Osteoblast (primary cell): ENCODE measurements at regions not wholly inside any gene's neighbourhood (a gene's known extent, or its start where the extent isn't known, plus 50 kb on each side); places are given as distances from the start of the nearest gene placed in this dataset.
A peak's percentile ranks its signal among the peaks of the same experiment; 100 is the strongest.
"Not testable (repeated sequence)": the region's sequence is repeated elsewhere in the genome, so short reads cannot be mapped to it uniquely, and the experiment has no call there.

Experiments used
- DNase-seq: peaks from one replicate; pipeline ENCODE4 v3.0.0; 2011; ENCODE audit warnings: low spot score, mixed read lengths; ENCODE audit not compliant: insufficient read length; ENCODE audit errors: missing footprints
- H2AFZ ChIP-seq: 2 replicates; pipeline ENCODE4 v1.6.0; 2011; ENCODE audit warnings: mild to moderate bottlenecking, low read length
- H3K27ac ChIP-seq: 2 replicates; pipeline ENCODE4 v1.5.1; 2011; ENCODE audit warnings: mild to moderate bottlenecking, low read depth, low read length, moderate library complexity
- H3K27me3 ChIP-seq: 2 replicates; pipeline ENCODE4 v1.6.0; 2012; ENCODE audit warnings: mild to moderate bottlenecking, control low read depth, inconsistent platforms, low read length, moderate library complexity; ENCODE audit not compliant: insufficient read depth
- H3K36me3 ChIP-seq: 2 replicates; pipeline ENCODE4 v1.5.1; 2011; ENCODE audit warnings: mild to moderate bottlenecking, low read length, control low read depth, moderate library complexity; ENCODE audit not compliant: insufficient read depth
- H3K4me1 ChIP-seq: 2 replicates; pipeline ENCODE4 v1.5.1; 2011; ENCODE audit warnings: mild to moderate bottlenecking, low read length, control low read depth, moderate library complexity; ENCODE audit not compliant: insufficient read depth
- H3K4me2 ChIP-seq: 2 replicates; pipeline ENCODE4 v1.6.0; 2011; ENCODE audit warnings: mild to moderate bottlenecking, low read length; ENCODE audit not compliant: insufficient read depth
- H3K4me3 ChIP-seq: fragments of 200-600 bp; sonication (generic); 3 replicates; pipeline ENCODE4 v1.5.1; 2012; ENCODE audit warnings: mild to moderate bottlenecking, low read length, inconsistent platforms; ENCODE audit not compliant: insufficient read depth
- H3K79me2 ChIP-seq: 2 replicates; pipeline ENCODE4 v1.6.0; 2012; ENCODE audit warnings: mild to moderate bottlenecking, low read length, control low read depth, inconsistent platforms; ENCODE audit not compliant: insufficient read depth
- H3K9me3 ChIP-seq: 2 replicates; pipeline ENCODE4 v1.5.1; 2011; ENCODE audit warnings: low read depth, low read length, control low read depth
- H4K20me1 ChIP-seq: 2 replicates; pipeline ENCODE4 v1.6.0; 2012; ENCODE audit warnings: mild to moderate bottlenecking, low read length, control low read depth; ENCODE audit not compliant: insufficient read depth
- CTCF ChIP-seq: IDR thresholded peaks from 2 replicates; pipeline ENCODE4 v1.5.1; 2011; ENCODE audit warnings: mild to moderate bottlenecking, low read depth, low read length, moderate library complexity; ENCODE audit errors: extremely low read depth

GRCh38 chr14:55914771-55915170 is 203.4 kb upstream of the PELI2 start:
- Histone ChIP-seq H3K9me3 (no peaks in the 10 kb centered on the region), H3K27me3 (peaks cover 6% of the 10 kb centered on the region), H4K20me1 (no peaks in the 10 kb centered on the region), H3K36me3 (no peaks in the 10 kb centered on the region), H2AFZ (no peak overlapping the region), H3K4me2 (no peak overlapping the region), H3K4me1 (peaks cover 25% of the 10 kb centered on the region), H3K27ac (no peak overlapping the region), H3K4me3 (no peak overlapping the region), H3K79me2 (no peaks in the 10 kb centered on the region)
- DNase-seq: peak; percentile 29
- TF ChIP-seq CTCF: no peak

GRCh38 chr14:55915456-55915855 is 202.8 kb upstream of the PELI2 start:
- Histone ChIP-seq H4K20me1 (no peaks in the 10 kb centered on the region), H3K36me3 (no peaks in the 10 kb centered on the region), H3K27ac (no peak overlapping the region), H3K27me3 (peaks cover 6% of the 10 kb centered on the region), H3K79me2 (no peaks in the 10 kb centered on the region), H2AFZ (no peak overlapping the region), H3K9me3 (no peaks in the 10 kb centered on the region), H3K4me3 (no peak overlapping the region), H3K4me1 (peaks cover 25% of the 10 kb centered on the region), H3K4me2 (no peak overlapping the region)
- TF ChIP-seq CTCF: no peak
- DNase-seq: peak; percentile 4

GRCh38 chr14:55919800-55920199 is 198.4 kb upstream of the PELI2 start:
- not testable (repeated sequence) for H2AFZ ChIP-seq, H4K20me1 ChIP-seq, H3K27me3 ChIP-seq, H3K27ac ChIP-seq, DNase-seq, H3K36me3 ChIP-seq, H3K79me2 ChIP-seq, H3K9me3 ChIP-seq, H3K4me1 ChIP-seq, H3K4me2 ChIP-seq, H3K4me3 ChIP-seq

DNA sequence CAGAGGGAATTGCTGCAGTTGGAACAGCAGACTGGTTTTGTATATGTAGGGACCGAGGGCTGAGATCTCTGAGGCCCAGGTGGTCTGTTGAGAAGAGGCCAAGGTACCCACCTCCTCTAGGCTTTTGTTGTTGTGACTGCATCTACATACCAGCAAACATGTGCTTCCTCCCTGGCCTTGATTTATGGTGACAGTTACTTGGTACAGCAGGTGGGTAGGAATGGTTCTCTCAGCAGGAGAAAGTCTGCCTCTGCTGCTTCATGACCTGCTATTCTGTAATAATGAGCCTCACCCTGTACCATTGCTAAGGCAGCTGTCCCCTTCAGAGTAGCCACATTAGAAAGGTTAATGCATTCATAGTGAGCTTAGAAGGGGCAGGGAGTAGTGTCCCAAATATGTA is 196.7 kb upstream of the PELI2 start:
- Histone ChIP-seq H3K27me3 (peaks cover 12% of the 10 kb centered on the region), H3K4me1 (no peaks in the 10 kb centered on the region), H3K36me3 (no peaks in the 10 kb centered on the region), H3K79me2 (no peaks in the 10 kb centered on the region), H3K4me2 (no peak overlapping the region), H2AFZ (no peak overlapping the region), H3K4me3 (no peak overlapping the region), H4K20me1 (no peaks in the 10 kb centered on the region), H3K9me3 (no peaks in the 10 kb centered on the region), H3K27ac (no peak overlapping the region)
- DNase-seq: peak; percentile 23
- no peak for TF ChIP-seq CTCF
